Right ventricle myocardium superior (tissue), 1 donor: ENCODE measurements at regions not wholly inside any gene's neighbourhood (a gene's known extent, or its start where the extent isn't known, plus 50 kb on each side); places are given as distances from the start of the nearest gene placed in this dataset.
A peak's percentile ranks its signal among the peaks of the same experiment; 100 is the strongest.

Experiments used
- ATAC-seq: fragments of 200-7000 bp; cut with Tn5 transposase; one replicate; pipeline ENCODE4 v1.9.1; 2020; ENCODE audit warnings: mild to moderate bottlenecking; ENCODE audit not compliant: poor library complexity
- DNase-seq: peaks from one replicate; pipeline ENCODE4 v3.0.0-alpha.2; 2020
- intact Hi-C: fragments of 100-400 bp; cut with DNase I; formaldehyde crosslinking; loops from one replicate; pipeline ENCODE4 v1.11.2; 2022
- donor health status: DM: no; HTN: yes; CAD: no; lungs with severe emphysema.

GRCh38 chr3:177295116-177295515 lies 97.8 kb upstream of the TBL1XR1 start:
- ATAC-seq (no peak), DNase-seq (no peak)
- intact Hi-C loops: loop anchor here (10.0 kb wide), 1 partner anchor 60 kb away; no protein-coding TSS in a partner anchor

- DNase-seq (no peak), ATAC-seq (no peak)
- intact Hi-C loops: loop anchor here (10.0 kb wide), 1 partner anchor 56 kb away; no protein-coding TSS in a partner anchor
Observed at GRCh38 chr3:177299250-177299649, 102.0 kb upstream of the TBL1XR1 start.

- DNase-seq (no peak), ATAC-seq (peak; percentile 84)
- intact Hi-C loops: no loop called here
Observed at GRCh38 chr3:177300039-177300833, 103.0 kb upstream of the TBL1XR1 start.

- intact Hi-C loops: no loop called here
- DNase-seq: no peak
- no peak for ATAC-seq
Observed at GRCh38 chr3:177300842-177301241, 103.6 kb upstream of the TBL1XR1 start.

DNA sequence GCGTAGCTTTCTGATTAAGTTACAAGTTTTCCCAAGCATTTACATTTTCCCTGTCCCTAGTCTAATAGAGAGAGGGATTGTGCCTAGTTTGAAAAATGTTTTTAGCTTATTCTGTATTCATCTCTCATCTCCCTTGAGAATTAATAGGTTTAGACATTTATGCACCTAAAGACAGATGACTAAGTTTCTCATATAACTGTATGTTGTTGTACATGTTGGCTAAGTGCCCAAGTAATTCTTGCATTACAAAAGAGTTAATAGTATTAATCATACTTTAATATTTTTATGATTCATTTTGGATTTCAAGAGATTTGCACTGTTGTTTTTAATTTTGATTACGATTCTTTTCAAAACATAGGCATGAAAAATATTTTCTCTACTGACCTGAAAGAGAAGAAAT lies 109.0 kb upstream of the TBL1XR1 start:
- DNase-seq: no peak
- intact Hi-C loops: no loop called here
- no peak for ATAC-seq

DNA sequence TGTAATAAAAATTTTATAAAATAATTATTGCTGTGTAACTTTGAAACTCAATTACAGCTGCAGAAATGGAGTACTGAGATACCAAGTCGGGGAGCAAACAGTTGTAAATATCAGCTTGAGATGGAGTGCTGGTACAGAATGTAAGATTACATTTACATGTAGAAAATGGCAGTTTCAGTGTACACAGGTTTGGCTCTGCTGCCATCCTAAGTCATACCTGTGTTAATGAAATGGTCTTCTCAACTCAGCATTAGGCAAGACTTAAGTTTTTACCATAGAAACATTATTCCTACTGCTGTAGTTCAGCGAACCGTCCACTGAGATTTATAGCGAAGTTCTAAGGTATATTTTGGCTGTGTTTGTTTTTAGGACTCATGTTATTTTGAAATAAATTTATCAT lies 110.1 kb upstream of the TBL1XR1 start:
- ATAC-seq: no peak
- intact Hi-C loops: no loop called here
- no peak for DNase-seq

- intact Hi-C loops: no loop called here
- ATAC-seq: no peak
- DNase-seq: no peak
Observed at GRCh38 chr3:177307826-177308225, 110.5 kb upstream of the TBL1XR1 start.

DNA sequence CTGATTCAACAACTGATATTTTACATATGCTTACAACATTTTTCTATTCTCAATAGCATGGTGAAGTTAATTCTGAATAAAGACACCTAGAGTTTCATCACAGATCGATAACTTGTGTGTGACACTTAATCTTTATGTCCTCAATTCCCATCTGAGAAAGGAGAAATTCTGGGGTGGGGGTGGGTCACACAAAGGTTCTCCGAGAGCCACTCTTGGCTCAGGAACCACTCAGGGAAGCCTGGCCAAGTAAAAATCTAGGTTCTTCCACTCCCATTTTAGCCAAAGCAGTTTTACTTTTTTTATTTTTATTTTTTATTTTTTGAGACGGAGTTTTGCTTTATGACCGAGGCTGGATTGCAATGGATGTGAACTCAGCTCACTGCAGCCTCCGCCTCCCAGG lies 111.0 kb upstream of the TBL1XR1 start:
- intact Hi-C loops: no loop called here
- no peak for ATAC-seq
- DNase-seq: no peak

- intact Hi-C loops: no loop called here
Observed at GRCh38 chr3:177308911-177309310, 111.6 kb upstream of the TBL1XR1 start.

DNA sequence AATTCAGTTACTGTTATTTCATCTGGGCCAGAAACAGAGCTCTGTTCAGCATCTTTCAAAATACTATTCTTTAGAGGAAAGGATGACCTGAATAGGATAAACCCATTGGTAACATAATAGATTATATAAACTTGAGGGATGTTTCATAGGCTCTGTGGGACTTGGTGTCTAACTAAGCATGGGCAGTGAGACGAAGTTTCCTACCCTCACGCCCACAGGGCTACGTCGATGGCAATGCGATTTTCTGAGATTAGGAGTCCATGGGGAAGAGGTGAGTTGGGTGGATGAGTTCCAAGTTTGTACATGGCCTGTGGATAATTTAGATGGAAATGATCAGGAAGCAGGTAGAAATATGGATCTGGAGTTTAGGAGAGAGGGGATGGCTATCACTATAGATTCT lies 115.2 kb upstream of the TBL1XR1 start:
- intact Hi-C loops: no loop called here
- DNase-seq: no peak
- ATAC-seq: no peak

More at GRCh38 chr3:177308911-177309310, 111.6 kb upstream of the TBL1XR1 start:
- ATAC-seq: no peak
- no peak for DNase-seq

GRCh38 chr3:177314897-177315296 lies 117.6 kb upstream of the TBL1XR1 start:
- no peak for DNase-seq
- intact Hi-C loops: no loop called here
- ATAC-seq: no peak

GRCh38 chr3:177317247-177317646 lies 120.0 kb upstream of the TBL1XR1 start:
- ATAC-seq (no peak), DNase-seq (no peak)
- intact Hi-C loops: no loop called here

GRCh38 chr3:177318559-177318958 lies 121.3 kb upstream of the TBL1XR1 start:
- intact Hi-C loops: no loop called here
- ATAC-seq (no peak), DNase-seq (no peak)

GRCh38 chr3:177320765-177321247 lies 123.5 kb upstream of the TBL1XR1 start:
- no peak for ATAC-seq
- intact Hi-C loops: no loop called here

DNA sequence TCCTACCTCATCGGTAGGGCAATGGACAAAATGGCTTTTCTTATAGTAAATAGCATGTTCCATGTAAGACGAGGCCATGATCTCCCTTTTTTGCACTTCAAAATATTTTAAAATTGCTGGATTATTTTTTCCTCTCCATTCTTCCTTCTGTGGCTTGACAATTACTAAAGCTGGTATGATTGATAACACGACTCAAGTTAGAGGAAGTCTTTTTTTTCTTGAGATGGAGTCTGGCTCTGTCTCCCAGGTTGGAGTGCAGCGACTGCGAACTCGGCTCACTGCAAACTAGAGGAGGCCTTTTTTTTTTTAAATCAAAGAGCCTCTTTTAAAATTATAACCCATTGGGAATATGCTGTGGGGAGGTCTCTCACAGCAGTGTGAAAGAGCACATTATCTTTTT lies 124.5 kb upstream of the TBL1XR1 start:
- intact Hi-C loops: no loop called here
- no peak for DNase-seq
- ATAC-seq: no peak

More at GRCh38 chr3:177320765-177321247, 123.5 kb upstream of the TBL1XR1 start:
- no peak for DNase-seq

DNA sequence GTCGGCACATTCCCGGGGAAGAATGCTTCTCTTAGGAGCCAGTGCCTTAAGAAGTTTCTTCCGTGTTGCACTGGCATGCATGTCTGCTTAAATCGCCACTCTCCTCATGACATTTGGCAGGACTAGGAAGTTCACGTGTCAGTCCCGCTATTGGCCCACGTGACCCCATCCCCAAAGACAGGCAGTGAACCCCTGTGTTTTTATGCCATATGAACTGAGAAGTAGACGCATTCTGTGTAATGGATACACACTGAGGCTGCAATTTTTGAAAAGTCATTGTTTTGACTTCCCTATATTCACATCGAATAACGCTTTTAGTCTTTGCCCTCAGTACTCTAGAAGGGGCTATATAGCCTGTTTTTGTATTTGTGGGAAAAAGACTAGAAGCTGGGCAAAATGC lies 125.6 kb upstream of the TBL1XR1 start:
- DNase-seq: peak; percentile 45
- ATAC-seq: peak; percentile 31
- intact Hi-C loops: no loop called here

- intact Hi-C loops: no loop called here
- ATAC-seq: peak; percentile 70
- no peak for DNase-seq
Observed at GRCh38 chr3:177329854-177330253, 132.6 kb upstream of the TBL1XR1 start.

GRCh38 chr3:177330779-177331178 lies 133.5 kb upstream of the TBL1XR1 start:
- no peak for DNase-seq
- ATAC-seq: peak; percentile 85
- intact Hi-C loops: no loop called here

DNA sequence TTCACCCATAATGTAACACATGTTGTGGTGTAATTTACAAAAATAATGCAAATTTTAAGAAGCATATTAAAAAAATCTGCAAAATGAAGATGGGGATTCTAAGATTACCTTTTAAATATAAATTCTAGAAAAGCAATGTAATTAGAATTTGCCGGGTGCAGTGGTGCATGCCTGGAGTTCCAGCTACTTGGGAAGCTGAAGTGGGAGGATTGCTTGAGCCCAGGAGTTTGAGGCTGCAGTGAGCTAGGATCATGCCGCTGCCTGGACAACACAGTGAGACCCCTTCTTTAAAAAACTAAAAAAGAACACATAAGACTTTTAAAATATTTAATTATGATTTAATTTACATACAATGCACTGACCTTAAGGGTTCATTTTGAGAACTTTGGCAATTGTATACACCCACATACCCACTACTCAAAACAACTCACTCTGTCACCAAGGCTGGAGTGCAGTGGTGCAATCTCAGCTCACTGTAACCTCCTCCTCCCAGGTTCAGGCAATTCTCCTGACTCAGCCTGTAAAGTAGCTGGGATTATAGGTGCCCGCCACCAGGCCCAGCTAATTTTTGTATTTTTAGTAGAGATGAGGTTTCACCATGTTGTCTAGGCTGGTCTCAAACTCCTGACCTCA lies 134.0 kb upstream of the TBL1XR1 start:
- ATAC-seq (no peak), DNase-seq (no peak)
- intact Hi-C loops: no loop called here

GRCh38 chr3:177332955-177333354 lies 135.7 kb upstream of the TBL1XR1 start:
- intact Hi-C loops: no loop called here

More at GRCh38 chr3:177332955-177333354, 135.7 kb upstream of the TBL1XR1 start:
- DNase-seq (no peak), ATAC-seq (no peak)
